Glutamatergic neuron (in vitro differentiated cells): ENCODE measurements at regions not wholly inside any gene's neighbourhood (a gene's known extent, or its start where the extent isn't known, plus 50 kb on each side); places are given as distances from the start of the nearest gene placed in this dataset.

Experiments
- DNase-seq: peaks from one replicate; pipeline ENCODE4 v3.0.0; 2022
- H3K27ac Mint-ChIP-seq: one replicate; pipeline ENCODE4 v1.8.0; 2020; ENCODE audit warnings: mild to moderate bottlenecking, mixed read lengths, inconsistent platforms; ENCODE audit not compliant: unreplicated experiment
- H3K27me3 Mint-ChIP-seq: one replicate; pipeline ENCODE4 v1.8.0; 2020; ENCODE audit warnings: mild to moderate bottlenecking, moderate library complexity, mixed read lengths, inconsistent platforms; ENCODE audit not compliant: unreplicated experiment
- H3K36me3 Mint-ChIP-seq: one replicate; pipeline ENCODE4 v1.8.0; 2020; ENCODE audit warnings: mild to moderate bottlenecking, mixed read lengths, inconsistent platforms; ENCODE audit not compliant: unreplicated experiment
- H3K4me1 Mint-ChIP-seq: one replicate; pipeline ENCODE4 v1.8.0; 2020; ENCODE audit warnings: mild to moderate bottlenecking, low read depth, mixed read lengths, inconsistent platforms; ENCODE audit not compliant: unreplicated experiment
- H3K4me3 Mint-ChIP-seq: one replicate; pipeline ENCODE4 v1.8.0; 2020; ENCODE audit warnings: mild to moderate bottlenecking, mixed read lengths, inconsistent platforms; ENCODE audit not compliant: unreplicated experiment
- H3K9me3 Mint-ChIP-seq: one replicate; pipeline ENCODE4 v1.8.0; 2020; ENCODE audit warnings: mild to moderate bottlenecking, moderate library complexity, mixed read lengths, inconsistent platforms; ENCODE audit not compliant: unreplicated experiment
- CTCF ChIP-seq: fragments of 200-600 bp; sonication (generic); IDR thresholded peaks from one replicate; pipeline ENCODE4 v1.5.0; 2021; ENCODE audit not compliant: partially characterized antibody, unreplicated experiment

GRCh38 chr4:173685165-173685830 is 155.3 kb upstream of the HAND2 start:
- H3K4me3 Mint-ChIP-seq: no peak overlapping the region

GRCh38 chr4:173684223-173684622 is 154.2 kb upstream of the HAND2 start:
- Mint-ChIP-seq H3K36me3 (no peaks in the 10 kb centered on the region), H3K4me1 (no peaks in the 10 kb centered on the region), H3K9me3 (no peaks in the 10 kb centered on the region), H3K27ac (no peak overlapping the region), H3K27me3 (no peaks in the 10 kb centered on the region), H3K4me3 (no peak overlapping the region)
- DNase-seq: no peak
- TF ChIP-seq CTCF: no peak

More at GRCh38 chr4:173685165-173685830, 155.3 kb upstream of the HAND2 start:
- H3K36me3 Mint-ChIP-seq: no peaks in the 10 kb centered on the region
- H3K27ac Mint-ChIP-seq: no peak overlapping the region
- no peaks in the 10 kb centered on the region for H3K9me3 Mint-ChIP-seq
- no peaks in the 10 kb centered on the region for H3K27me3 Mint-ChIP-seq
- H3K4me1 Mint-ChIP-seq: no peaks in the 10 kb centered on the region
- TF ChIP-seq CTCF: no peak
- no peak for DNase-seq

- H3K4me1 Mint-ChIP-seq: no peaks in the 10 kb centered on the region
Measured at GRCh38 chr4:173682609-173683008, 152.6 kb upstream of the HAND2 start.

GRCh38 chr4:173680278-173680677 is 150.2 kb upstream of the HAND2 start:
- H3K4me1 Mint-ChIP-seq: no peaks in the 10 kb centered on the region
- DNase-seq: no peak
- H3K36me3 Mint-ChIP-seq: no peaks in the 10 kb centered on the region
- H3K27me3 Mint-ChIP-seq: no peaks in the 10 kb centered on the region
- H3K9me3 Mint-ChIP-seq: no peaks in the 10 kb centered on the region
- H3K4me3 Mint-ChIP-seq: no peak overlapping the region
- TF ChIP-seq CTCF: no peak
- no peak overlapping the region for H3K27ac Mint-ChIP-seq

More at GRCh38 chr4:173682609-173683008, 152.6 kb upstream of the HAND2 start:
- Mint-ChIP-seq H3K27ac (no peak overlapping the region), H3K27me3 (no peaks in the 10 kb centered on the region), H3K4me3 (no peak overlapping the region), H3K36me3 (no peaks in the 10 kb centered on the region), H3K9me3 (no peaks in the 10 kb centered on the region)
- DNase-seq: no peak
- TF ChIP-seq CTCF: no peak

- Mint-ChIP-seq H3K4me1 (no peaks in the 10 kb centered on the region), H3K27me3 (no peaks in the 10 kb centered on the region), H3K27ac (no peak overlapping the region), H3K36me3 (no peaks in the 10 kb centered on the region), H3K4me3 (no peak overlapping the region), H3K9me3 (no peaks in the 10 kb centered on the region)
- no peak for TF ChIP-seq CTCF
- DNase-seq: no peak
Measured at GRCh38 chr4:173675446-173675845, 145.4 kb upstream of the HAND2 start.
